PC-3 (cell line): ENCODE measurements at regions not wholly inside any gene's neighbourhood (a gene's known extent, or its start where the extent isn't known, plus 50 kb on each side); places are given as distances from the start of the nearest gene placed in this dataset.

Experiments used
- CTCF ChIP-seq: fragments of 300-600 bp; sonication (generic); conservative IDR thresholded peaks from 2 replicates; pipeline ENCODE4 v1.5.1; 2017; ENCODE audit warnings: antibody characterized with exemption, low read depth, mild to moderate bottlenecking, low read length
- EZH2 ChIP-seq: fragments of 300-600 bp; sonication (generic); IDR thresholded peaks from one replicate; pipeline ENCODE4 v1.6.1; 2017; ENCODE audit warnings: antibody characterized with exemption, mild to moderate bottlenecking, low read length; ENCODE audit not compliant: unreplicated experiment
- EZH2phosphoT487 ChIP-seq: fragments of 300-600 bp; sonication (generic); IDR thresholded peaks from 2 replicates; pipeline ENCODE4 v1.6.1; 2018; ENCODE audit warnings: mild to moderate bottlenecking, antibody characterized with exemption, low read length, borderline replicate concordance

- no peak for TF ChIP-seq CTCF
- no peak for TF ChIP-seq EZH2
- no peak for TF ChIP-seq EZH2phosphoT487
Measured at GRCh38 chr15:39273717-39274411, 307.0 kb upstream of the THBS1 start.
